ENCODE measurements at regions not wholly inside any gene's neighbourhood (a gene's known extent, or its start where the extent isn't known, plus 50 kb on each side); places are given as distances from the start of the nearest gene placed in this dataset.

- Histone ChIP-seq H3K9me3 (ENCODE audit: control insufficient read depth in 1 of 2, insufficient read depth in 1 of 2, low read length in 2 of 2) (no peaks in the 10 kb centered on the region), H3K27me3 (ENCODE audit: control insufficient read depth in 1 of 2, insufficient read depth in 2 of 2, low read length in 2 of 2) (no peaks in the 10 kb centered on the region), H3K36me3 (ENCODE audit: insufficient read depth, low read length) (no peaks in the 10 kb centered on the region), H3K27ac (ENCODE audit: low read depth in 1 of 2, low read length in 2 of 2) (no peak overlapping the region), H3K4me3 (ENCODE audit: low read length) (no peak overlapping the region), H3K4me1 (ENCODE audit: insufficient read depth, low read length) (no peaks in the 10 kb centered on the region)
- no peak overlapping the region for H3K27ac Mint-ChIP-seq
- POLR2A ChIA-PET = no interaction called here
- H3K36me3 Mint-ChIP-seq (ENCODE audit: low read depth) = no peaks in the 10 kb centered on the region
- CTCF ChIA-PET = no interaction called here
- H3K27me3 Mint-ChIP-seq = no peaks in the 10 kb centered on the region
- no peak overlapping the region for H3K4me3 Mint-ChIP-seq
- no peaks in the 10 kb centered on the region for H3K4me1 Mint-ChIP-seq (ENCODE audit: low read depth)
- ATAC-seq (ENCODE audit: poor library complexity) (no peak), DNase-seq (no peak)
- TF ChIP-seq CTCF (IDR thresholded peaks at IDR 0.05) = no peak
- H3K9me3 Mint-ChIP-seq = peaks cover 4% of the 10 kb centered on the region
- intact Hi-C loops (cut with DNase I, micrococcal nuclease) = no loop called here
These were observed 113.0 kb downstream of the PCDH7 start for GRCh38 chr4:30833206-30833605.

GRCh38 chr4:30835044-30835443 lies 114.9 kb downstream of the PCDH7 start:
- H3K4me3 ChIP-seq (ENCODE audit: low read length) = no peak overlapping the region
- no peaks in the 10 kb centered on the region for H3K9me3 ChIP-seq (ENCODE audit: control insufficient read depth in 1 of 2, insufficient read depth in 1 of 2, low read length in 2 of 2)
- POLR2A ChIA-PET = no interaction called here
- H3K36me3 Mint-ChIP-seq (ENCODE audit: low read depth) = no peaks in the 10 kb centered on the region
- intact Hi-C loops (cut with DNase I, micrococcal nuclease) = no loop called here
- no peak overlapping the region for H3K27ac ChIP-seq (ENCODE audit: low read depth in 1 of 2, low read length in 2 of 2)
- no peaks in the 10 kb centered on the region for H3K4me1 ChIP-seq (ENCODE audit: insufficient read depth, low read length)
- H3K27me3 ChIP-seq (ENCODE audit: control insufficient read depth in 1 of 2, insufficient read depth in 2 of 2, low read length in 2 of 2) = no peaks in the 10 kb centered on the region
- CTCF ChIA-PET = no interaction called here
- H3K27me3 Mint-ChIP-seq = no peaks in the 10 kb centered on the region
- no peak for DNase-seq
- no peak for TF ChIP-seq CTCF (IDR thresholded peaks at IDR 0.05)
- H3K4me1 Mint-ChIP-seq (ENCODE audit: low read depth) = no peaks in the 10 kb centered on the region
- H3K36me3 ChIP-seq (ENCODE audit: insufficient read depth, low read length) = no peaks in the 10 kb centered on the region
- H3K9me3 Mint-ChIP-seq = peaks cover 6% of the 10 kb centered on the region
- ATAC-seq (ENCODE audit: poor library complexity) = no peak
- H3K27ac Mint-ChIP-seq = no peak overlapping the region
- H3K4me3 Mint-ChIP-seq = no peak overlapping the region

GRCh38 chr4:30836231-30836630 lies 116.1 kb downstream of the PCDH7 start:
- Mint-ChIP-seq H3K27ac (no peak overlapping the region), H3K9me3 (peaks cover 4% of the 10 kb centered on the region), H3K36me3 (ENCODE audit: low read depth) (no peaks in the 10 kb centered on the region), H3K27me3 (no peaks in the 10 kb centered on the region), H3K4me1 (ENCODE audit: low read depth) (no peaks in the 10 kb centered on the region), H3K4me3 (no peak overlapping the region)
- Histone ChIP-seq H3K9me3 (ENCODE audit: control insufficient read depth in 1 of 2, insufficient read depth in 1 of 2, low read length in 2 of 2) (no peaks in the 10 kb centered on the region), H3K27me3 (ENCODE audit: control insufficient read depth in 1 of 2, insufficient read depth in 2 of 2, low read length in 2 of 2) (no peaks in the 10 kb centered on the region), H3K36me3 (ENCODE audit: insufficient read depth, low read length) (no peaks in the 10 kb centered on the region), H3K4me3 (ENCODE audit: low read length) (no peak overlapping the region), H3K4me1 (ENCODE audit: insufficient read depth, low read length) (no peaks in the 10 kb centered on the region), H3K27ac (ENCODE audit: low read depth in 1 of 2, low read length in 2 of 2) (no peak overlapping the region)
- intact Hi-C loops (cut with DNase I, micrococcal nuclease) = no loop called here
- ChIA-PET POLR2A (no interaction called here), CTCF (no interaction called here)
- DNase-seq (no peak), ATAC-seq (ENCODE audit: poor library complexity) (no peak)
- TF ChIP-seq CTCF (IDR thresholded peaks at IDR 0.05) = no peak
